ENCODE measurements at regions not wholly inside any gene's neighbourhood (a gene's known extent, or its start where the extent isn't known, plus 50 kb on each side); places are given as distances from the start of the nearest gene placed in this dataset.

- no peaks in the 10 kb centered on the region for H3K9me3 ChIP-seq
- no peak overlapping the region for H3K4me3 ChIP-seq
- no peaks in the 10 kb centered on the region for H3K36me3 ChIP-seq (ENCODE audit: low read depth)
- no peak for DNase-seq
- intact Hi-C loops (cut with DNase I, micrococcal nuclease): no loop called here
- no peak for TF ChIP-seq CTCF (IDR thresholded peaks at IDR 0.05)
- H3K4me1 ChIP-seq (ENCODE audit: low read depth): no peaks in the 10 kb centered on the region
- ATAC-seq: no peak
These were observed 112.9 kb upstream of the JAZF1 start for GRCh38 chr7:28293527-28293835.

GRCh38 chr7:28296571-28297483 is 115.5 kb upstream of the CREB5 start:
- peak in 1 of 3 donors; percentile 40 for DNase-seq
- Histone ChIP-seq H3K4me1 (ENCODE audit: low read depth) (no peaks in the 10 kb centered on the region), H3K4me3 (no peak overlapping the region), H3K9me3 (no peaks in the 10 kb centered on the region), H3K36me3 (ENCODE audit: low read depth) (no peaks in the 10 kb centered on the region)
- peak; percentile 34 for ATAC-seq
- intact Hi-C loops (cut with DNase I, micrococcal nuclease): no loop called here
- peak; percentile 17 for TF ChIP-seq CTCF (IDR thresholded peaks at IDR 0.05)

GRCh38 chr7:28297801-28298459 is 114.4 kb upstream of the CREB5 start:
- no peak for TF ChIP-seq CTCF (IDR thresholded peaks at IDR 0.05)
- Histone ChIP-seq H3K4me1 (ENCODE audit: low read depth) (no peaks in the 10 kb centered on the region), H3K4me3 (no peak overlapping the region), H3K36me3 (ENCODE audit: low read depth) (no peaks in the 10 kb centered on the region), H3K9me3 (no peaks in the 10 kb centered on the region)
- intact Hi-C loops (cut with DNase I, micrococcal nuclease): no loop called here
- no peak for DNase-seq
- no peak for ATAC-seq

GRCh38 chr7:28298870-28299518 is 113.3 kb upstream of the CREB5 start:
- peak; percentile 46 for ATAC-seq
- no peak overlapping the region for H3K4me3 ChIP-seq
- no peaks in the 10 kb centered on the region for H3K9me3 ChIP-seq
- peak in 1 of 3 donors; percentile 40 for DNase-seq
- H3K36me3 ChIP-seq (ENCODE audit: low read depth): no peaks in the 10 kb centered on the region
- intact Hi-C loops (cut with DNase I, micrococcal nuclease): no loop called here
- no peak for TF ChIP-seq CTCF (IDR thresholded peaks at IDR 0.05)
- H3K4me1 ChIP-seq (ENCODE audit: low read depth): no peaks in the 10 kb centered on the region

GRCh38 chr7:28299556-28299955 is 112.8 kb upstream of the CREB5 start:
- DNase-seq: no peak
- intact Hi-C loops (cut with DNase I, micrococcal nuclease): no loop called here
- no peak for ATAC-seq
- no peaks in the 10 kb centered on the region for H3K9me3 ChIP-seq
- H3K4me1 ChIP-seq (ENCODE audit: low read depth): no peaks in the 10 kb centered on the region
- H3K36me3 ChIP-seq (ENCODE audit: low read depth): no peaks in the 10 kb centered on the region
- no peak for TF ChIP-seq CTCF (IDR thresholded peaks at IDR 0.05)
- H3K4me3 ChIP-seq: no peak overlapping the region

All from mucosa of descending colon (tissue), 3 donors.